Right hindlimb (tissue), 1 donor: ENCODE measurements at regions not wholly inside any gene's neighbourhood (a gene's known extent, or its start where the extent isn't known, plus 50 kb on each side); places are given as distances from the start of the nearest gene placed in this dataset.
A peak's percentile ranks its signal among the peaks of the same experiment; 100 is the strongest.
"Not testable (repeated sequence)": the region's sequence is repeated elsewhere in the genome, so short reads cannot be mapped to it uniquely, and the experiment has no call there.

ENCODE experiments used
- DNase-seq: peaks from one replicate; pipeline ENCODE4 v3.0.0-alpha.2; 2018

- DNase-seq, result no peak
Measured at GRCh38 chr16:46519063-46519462, 102.1 kb downstream of the SHCBP1 start.

- DNase-seq, result no peak
Measured at GRCh38 chr16:46496701-46497100, 124.5 kb downstream of the SHCBP1 start.

GRCh38 chr16:46482895-46483294 lies 138.3 kb downstream of the SHCBP1 start:
- no peak for DNase-seq

- no peak for DNase-seq
Measured at GRCh38 chr16:46466239-46466638, 154.9 kb downstream of the SHCBP1 start.

GRCh38 chr16:46454801-46455200 lies 166.4 kb downstream of the SHCBP1 start:
- not testable (repeated sequence) for DNase-seq

- no peak for DNase-seq
Measured at GRCh38 chr16:46428108-46429061, 192.8 kb downstream of the SHCBP1 start.

GRCh38 chr16:46427340-46428107 lies 193.7 kb downstream of the SHCBP1 start:
- no peak for DNase-seq

- no peak for DNase-seq
Measured at GRCh38 chr16:46426336-46426735, 194.8 kb downstream of the SHCBP1 start.

- DNase-seq, result no peak
Measured at GRCh38 chr16:46404028-46404427, 217.2 kb downstream of the SHCBP1 start.

- not testable (repeated sequence) for DNase-seq
Measured at GRCh38 chr16:46398559-46398958, 222.6 kb downstream of the SHCBP1 start.

- DNase-seq, result not testable (repeated sequence)
Measured at GRCh38 chr16:46396883-46397270, 224.3 kb downstream of the SHCBP1 start.

- DNase-seq, result not testable (repeated sequence)
Measured at GRCh38 chr16:46396131-46396882, 224.9 kb downstream of the SHCBP1 start.

GRCh38 chr16:46395391-46395921 lies 225.7 kb downstream of the SHCBP1 start:
- not testable (repeated sequence) for DNase-seq

GRCh38 chr16:46394963-46395362 lies 226.2 kb downstream of the SHCBP1 start:
- DNase-seq, result not testable (repeated sequence)

GRCh38 chr16:46394149-46394548 lies 227.0 kb downstream of the SHCBP1 start:
- peak; percentile 23 for DNase-seq

- DNase-seq, result not testable (repeated sequence)
Measured at GRCh38 chr16:46392930-46393722, 228.1 kb downstream of the SHCBP1 start.

- DNase-seq, result not testable (repeated sequence)
Measured at GRCh38 chr16:46390660-46391462, 230.3 kb downstream of the SHCBP1 start.

- peak; percentile 32 for DNase-seq
Measured at GRCh38 chr16:46389561-46390041, 231.6 kb downstream of the SHCBP1 start.

- DNase-seq, result not testable (repeated sequence)
Measured at GRCh38 chr16:46388939-46389491, 232.2 kb downstream of the SHCBP1 start.

- DNase-seq, result not testable (repeated sequence)
Measured at GRCh38 chr16:46388354-46388753, 232.8 kb downstream of the SHCBP1 start.
